Astrocyte (in vitro differentiated cells and primary cell): ENCODE measurements at regions not wholly inside any gene's neighbourhood (a gene's known extent, or its start where the extent isn't known, plus 50 kb on each side); places are given as distances from the start of the nearest gene placed in this dataset.

ENCODE experiments used
- CTCF ChIP-seq: IDR thresholded peaks from 2 replicates; pipeline ENCODE4 v1.5.1; 2011; ENCODE audit warnings: low read depth, mild to moderate bottlenecking, inconsistent platforms, low read length, moderate library complexity; ENCODE audit not compliant: insufficient read depth
- EZH2 ChIP-seq: IDR thresholded peaks from 2 replicates; pipeline ENCODE4 v1.6.1; 2012; ENCODE audit warnings: mild to moderate bottlenecking, low read length, inconsistent platforms; ENCODE audit not compliant: insufficient read depth

DNA sequence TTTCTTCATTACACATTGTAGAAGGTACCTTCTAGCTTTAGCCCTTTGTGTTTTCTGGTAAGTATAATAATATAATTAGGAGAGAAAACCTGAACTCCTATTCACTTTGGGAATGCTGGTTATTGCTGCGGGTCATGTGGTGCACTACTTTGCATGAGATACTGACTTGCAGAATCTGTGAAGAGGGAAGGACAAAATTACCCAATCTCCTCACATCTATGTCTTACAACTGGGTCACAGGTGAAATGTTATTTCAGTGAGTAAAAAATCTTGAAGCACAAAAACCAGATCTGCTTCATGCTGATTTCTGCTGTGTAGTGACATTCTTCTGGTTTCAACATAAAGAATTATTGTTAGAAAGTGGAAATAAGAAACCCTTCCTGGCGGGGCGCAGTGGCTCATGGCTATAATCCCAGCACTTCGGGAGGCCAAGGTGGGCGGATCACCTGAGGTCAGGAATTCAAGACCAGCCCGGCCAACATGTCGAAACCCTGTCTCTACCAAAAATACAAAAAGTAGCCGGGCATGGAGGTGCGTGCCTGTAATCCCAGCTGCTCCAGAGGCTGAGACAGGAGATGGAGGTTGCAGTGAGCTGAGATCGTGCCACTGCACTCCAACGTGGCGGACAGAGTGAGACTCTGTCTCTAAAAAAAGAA lies 211.0 kb upstream of the REG3G start:
- TF ChIP-seq CTCF: no peak
- TF ChIP-seq EZH2: no peak
